ENCODE measurements at regions not wholly inside any gene's neighbourhood (a gene's known extent, or its start where the extent isn't known, plus 50 kb on each side); places are given as distances from the start of the nearest gene placed in this dataset.

- H3K27ac Mint-ChIP-seq = no peak overlapping the region
- H3K79me2 ChIP-seq (ENCODE audit: low read depth) = no peaks in the 10 kb centered on the region
- no peak overlapping the region for H3K4me3 Mint-ChIP-seq
- peaks cover under 1% of the 10 kb centered on the region for H3K27me3 Mint-ChIP-seq (ENCODE audit: insufficient read depth, low read depth)
- H2AFZ ChIP-seq (replicated peaks) = no peak overlapping the region
- no peaks in the 10 kb centered on the region for H3K36me3 Mint-ChIP-seq
- no peaks in the 10 kb centered on the region for H3K27me3 ChIP-seq
- H3K9me3 Mint-ChIP-seq = no peaks in the 10 kb centered on the region
- no peaks in the 10 kb centered on the region for H4K20me1 ChIP-seq (ENCODE audit: low read depth)
- no peak for DNase-seq (ENCODE audit: low spot score)
- no peak overlapping the region for H3K27ac ChIP-seq
- TF ChIP-seq EZH2 (IDR thresholded peaks at IDR 0.05) (no peak), EZH2phosphoT487 (IDR thresholded peaks at IDR 0.05) (no peak), CTCF (IDR thresholded peaks at IDR 0.05) (no peak)
- H3F3A ChIP-seq (ENCODE audit: low read depth) = no peaks in the 10 kb centered on the region
- no peak overlapping the region for H3K9ac ChIP-seq
- H3K36me3 ChIP-seq = no peaks in the 10 kb centered on the region
- H3K4me1 ChIP-seq = no peaks in the 10 kb centered on the region
- no peak overlapping the region for H3K4me3 ChIP-seq
- no peak overlapping the region for H3K4me2 ChIP-seq
- peaks cover 3% of the 10 kb centered on the region for H3K4me1 Mint-ChIP-seq
- H3K9me3 ChIP-seq (ENCODE audit: low read depth) = no peaks in the 10 kb centered on the region
Measured at GRCh38 chr1:94719926-94720793, 100.0 kb upstream of the SLC44A3 start.

- no peaks in the 10 kb centered on the region for H3K27me3 ChIP-seq
- H3K4me2 ChIP-seq = no peak overlapping the region
- no peak overlapping the region for H3K4me3 ChIP-seq
- Mint-ChIP-seq H3K27ac (no peak overlapping the region), H3K36me3 (no peaks in the 10 kb centered on the region), H3K4me1 (peaks cover 10% of the 10 kb centered on the region), H3K4me3 (no peak overlapping the region), H3K9me3 (no peaks in the 10 kb centered on the region), H3K27me3 (ENCODE audit: insufficient read depth, low read depth) (peaks cover 2% of the 10 kb centered on the region)
- H2AFZ ChIP-seq (replicated peaks) = no peak overlapping the region
- no peaks in the 10 kb centered on the region for H3K4me1 ChIP-seq
- no peak for DNase-seq (ENCODE audit: low spot score)
- H3K36me3 ChIP-seq = no peaks in the 10 kb centered on the region
- H3F3A ChIP-seq (ENCODE audit: low read depth) = no peaks in the 10 kb centered on the region
- H3K9me3 ChIP-seq (ENCODE audit: low read depth) = no peaks in the 10 kb centered on the region
- TF ChIP-seq EZH2 (IDR thresholded peaks at IDR 0.05) (no peak), EZH2phosphoT487 (IDR thresholded peaks at IDR 0.05) (no peak), CTCF (IDR thresholded peaks at IDR 0.05) (no peak)
- no peaks in the 10 kb centered on the region for H4K20me1 ChIP-seq (ENCODE audit: low read depth)
- no peak overlapping the region for H3K9ac ChIP-seq
- no peaks in the 10 kb centered on the region for H3K79me2 ChIP-seq (ENCODE audit: low read depth)
- H3K27ac ChIP-seq = no peak overlapping the region
Measured at GRCh38 chr1:94716965-94717364, 103.2 kb upstream of the SLC44A3 start.

- no peaks in the 10 kb centered on the region for H3K9me3 Mint-ChIP-seq
- no peak overlapping the region for H3K27ac Mint-ChIP-seq
Measured at GRCh38 chr1:94715321-94715720, 104.8 kb upstream of the SLC44A3 start.

More at GRCh38 chr1:94715321-94715720, 104.8 kb upstream of the SLC44A3 start:
- H3K4me3 Mint-ChIP-seq = no peak overlapping the region
- Histone ChIP-seq H3K4me3 (no peak overlapping the region), H3F3A (ENCODE audit: low read depth) (no peaks in the 10 kb centered on the region), H3K36me3 (no peaks in the 10 kb centered on the region), H3K4me2 (no peak overlapping the region), H2AFZ (replicated peaks) (no peak overlapping the region), H4K20me1 (ENCODE audit: low read depth) (no peaks in the 10 kb centered on the region), H3K79me2 (ENCODE audit: low read depth) (no peaks in the 10 kb centered on the region), H3K4me1 (no peaks in the 10 kb centered on the region), H3K27ac (no peak overlapping the region), H3K27me3 (no peaks in the 10 kb centered on the region), H3K9me3 (ENCODE audit: low read depth) (no peaks in the 10 kb centered on the region), H3K9ac (no peak overlapping the region)
- H3K27me3 Mint-ChIP-seq (ENCODE audit: insufficient read depth, low read depth) = peaks cover 2% of the 10 kb centered on the region
- H3K4me1 Mint-ChIP-seq = peaks cover 10% of the 10 kb centered on the region
- no peaks in the 10 kb centered on the region for H3K36me3 Mint-ChIP-seq
- DNase-seq (ENCODE audit: low spot score) = no peak
- no peak for TF ChIP-seq EZH2 (IDR thresholded peaks at IDR 0.05)
- no peak for TF ChIP-seq EZH2phosphoT487 (IDR thresholded peaks at IDR 0.05)
- TF ChIP-seq CTCF (IDR thresholded peaks at IDR 0.05) = no peak
